NCI-H82 (cell line): ENCODE measurements at regions not wholly inside any gene's neighbourhood (a gene's known extent, or its start where the extent isn't known, plus 50 kb on each side); places are given as distances from the start of the nearest gene placed in this dataset.

Experiments
- DNase-seq: peaks from one replicate; lab custom pipeline; 2025; lab: John Stamatoyannopoulos, UW

DNA sequence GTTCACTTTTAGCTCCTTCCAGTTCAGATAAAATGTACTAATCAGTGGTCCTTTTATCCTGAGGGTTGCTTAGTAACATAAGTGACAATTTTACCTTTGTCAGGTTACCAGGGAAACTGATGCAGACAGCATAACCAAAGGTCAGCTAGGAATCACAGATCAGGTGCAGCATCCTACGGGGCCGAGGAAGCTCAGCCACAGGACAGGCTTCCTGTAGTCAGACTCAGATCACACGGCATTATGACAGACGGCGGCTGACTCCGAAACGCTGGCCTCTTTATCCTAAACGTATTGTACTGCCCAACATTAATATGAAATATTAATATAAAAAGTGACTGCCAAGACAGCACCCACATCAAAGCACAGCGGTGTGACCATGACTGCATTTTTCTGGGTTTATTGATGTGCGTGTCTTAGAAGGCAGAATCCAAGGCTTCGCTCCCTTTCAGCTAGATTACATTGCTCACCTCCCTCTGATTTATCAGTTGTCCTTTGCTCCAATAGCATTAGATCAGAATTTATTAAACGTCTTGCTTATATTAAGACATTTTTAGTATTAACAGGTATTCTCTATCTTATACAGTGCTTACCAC, 444.5 kb downstream of the CMPK2 start:
- DNase-seq, result no peak

DNA sequence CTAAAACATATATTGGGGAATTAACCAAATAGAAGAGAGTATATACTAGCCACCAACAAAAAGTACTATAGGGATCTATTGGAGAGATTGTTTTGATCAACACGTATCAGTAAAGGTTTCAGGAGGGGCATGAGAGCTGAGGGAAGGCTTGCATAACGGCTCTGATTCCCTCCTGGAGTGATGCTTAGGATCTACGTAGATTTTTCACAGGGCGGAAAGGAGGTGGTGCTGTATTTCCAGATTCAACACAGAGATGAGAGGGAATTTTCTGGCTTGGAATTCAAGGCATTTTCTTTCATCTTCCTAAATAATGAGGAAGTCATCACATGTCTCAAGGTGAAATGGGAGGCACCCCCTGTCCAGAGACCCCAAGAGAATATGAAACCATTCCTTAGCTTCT, 443.8 kb downstream of the CMPK2 start:
- DNase-seq, result no peak

DNA sequence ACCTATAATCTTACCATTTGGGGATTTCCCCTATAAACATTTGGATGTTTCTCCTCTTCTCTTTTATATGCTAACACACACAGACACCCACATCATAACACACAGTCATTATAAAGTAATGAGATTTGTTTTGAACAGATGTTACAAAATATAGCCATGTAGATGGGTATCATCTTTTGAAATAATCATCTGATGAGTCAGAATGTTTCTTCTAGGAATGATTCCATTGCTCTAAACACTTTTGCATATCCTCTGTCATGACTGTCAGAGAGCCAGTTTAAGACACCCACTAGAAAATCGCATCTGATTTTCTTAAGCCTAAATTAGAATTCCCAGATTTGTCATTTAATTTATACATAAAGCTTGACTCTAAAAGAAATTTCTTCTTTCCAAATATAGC, 442.6 kb downstream of the CMPK2 start:
- DNase-seq, result no peak

DNA sequence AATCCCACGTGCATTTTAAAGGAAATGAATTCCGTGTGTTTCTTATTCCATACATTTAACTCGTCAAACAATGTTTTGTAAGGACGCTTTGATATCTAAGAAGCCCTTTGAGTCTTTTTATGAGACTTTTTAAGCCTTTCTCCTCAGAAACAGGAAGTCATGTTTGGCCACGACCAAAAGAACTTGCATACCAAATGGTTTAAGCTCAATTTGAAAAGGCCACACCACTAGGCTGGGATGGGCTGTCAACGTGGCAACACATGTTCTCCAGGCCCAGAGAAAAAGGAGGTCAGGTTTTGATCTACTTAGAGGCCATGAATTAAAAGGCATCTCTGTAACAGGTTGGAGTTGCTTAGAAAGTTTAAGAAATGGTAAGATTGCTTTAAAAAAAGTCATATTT, 441.8 kb downstream of the CMPK2 start:
- DNase-seq, result peak; percentile 28

DNA sequence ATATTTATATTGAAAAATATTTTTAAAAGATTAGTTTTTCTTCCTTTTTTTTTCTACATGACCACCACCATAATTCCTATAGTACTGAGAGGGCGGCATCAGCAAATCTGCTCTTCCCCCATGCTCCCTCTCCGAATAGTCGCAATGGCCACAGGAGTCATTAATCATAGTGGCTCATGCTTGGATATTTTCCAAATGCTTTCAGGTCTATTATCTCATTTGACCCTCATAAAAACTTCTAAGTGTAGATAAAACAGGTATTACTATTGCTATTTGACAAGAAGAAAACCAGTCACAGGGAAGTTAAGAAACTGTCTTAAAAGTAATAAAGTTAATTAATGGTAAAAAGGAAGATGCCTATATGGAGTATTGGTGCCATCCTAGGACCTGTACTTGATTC, 440.7 kb downstream of the CMPK2 start:
- peak; percentile 13 for DNase-seq

DNA sequence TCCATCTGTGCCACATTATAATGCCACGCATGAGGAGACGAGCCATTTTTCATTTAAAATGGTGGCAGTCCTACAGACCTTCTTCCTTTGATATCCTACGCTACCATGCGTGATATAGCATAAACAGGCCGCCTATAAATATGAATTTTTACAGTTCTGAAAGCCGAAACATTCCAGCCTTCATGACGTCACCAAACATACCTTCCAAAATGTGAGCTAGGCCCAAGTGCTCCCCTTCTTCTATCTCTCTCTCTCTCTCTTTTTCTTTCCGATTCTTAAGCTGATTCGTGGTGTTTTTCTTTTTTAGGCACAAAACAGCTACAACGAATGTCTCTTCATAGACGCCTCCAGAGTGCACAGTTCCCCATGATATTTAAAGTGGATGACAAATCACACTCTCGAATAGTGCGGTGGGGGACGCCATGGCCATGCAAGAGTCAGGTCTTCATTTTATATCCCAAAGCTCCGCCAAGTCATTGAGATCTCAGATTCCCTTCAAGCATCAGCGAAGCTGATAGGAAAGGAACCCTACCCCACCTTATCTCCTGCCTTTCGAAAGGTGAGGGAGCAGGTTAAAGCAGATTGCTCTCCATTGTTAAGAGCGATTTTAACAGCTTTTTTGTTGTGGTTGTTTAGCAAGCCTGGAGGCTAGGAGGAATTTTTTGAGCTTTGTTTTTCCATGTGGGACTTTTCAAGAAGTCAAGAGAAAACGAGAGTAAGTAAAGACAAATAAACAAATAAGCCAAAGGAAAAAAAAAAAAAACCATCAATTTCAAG, 436.3 kb downstream of the CMPK2 start:
- DNase-seq, result no peak

DNA sequence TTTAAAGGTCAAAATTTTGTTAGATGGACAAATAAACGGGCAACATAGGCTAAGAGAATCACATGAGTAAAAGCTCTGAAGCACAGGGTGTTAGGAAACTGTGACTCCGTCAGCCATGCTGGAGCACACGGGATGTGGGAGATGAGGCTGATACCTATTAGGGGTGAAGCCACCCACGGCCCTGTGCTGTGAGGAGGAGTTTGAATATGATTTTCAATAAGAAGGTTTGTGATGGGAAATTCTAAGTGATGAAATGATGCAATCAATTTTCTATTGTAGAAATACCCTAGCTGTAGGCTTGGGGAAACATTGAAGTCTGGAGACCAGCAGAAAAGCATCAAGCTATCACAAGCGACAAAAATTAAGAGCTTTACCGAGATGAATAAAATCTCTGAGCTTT, 431.3 kb downstream of the CMPK2 start:
- no peak for DNase-seq

DNA sequence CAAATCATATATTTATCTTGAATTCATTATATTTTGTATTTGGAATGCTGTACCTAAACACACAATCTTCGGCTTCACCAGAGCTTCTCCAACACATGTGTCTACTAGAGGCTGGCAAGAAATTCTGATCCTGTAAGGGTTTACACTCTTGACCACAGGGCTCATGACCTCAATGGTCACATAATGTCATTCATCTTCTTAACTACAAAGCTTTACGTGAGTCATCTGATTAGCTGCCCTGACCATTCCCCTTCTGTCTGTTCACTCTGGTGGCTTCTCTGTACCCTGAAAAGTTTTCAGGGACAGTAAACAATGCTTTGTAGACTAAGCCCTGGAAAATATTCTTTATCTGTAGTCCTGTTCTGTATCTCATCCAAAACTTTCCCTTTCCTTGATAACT, 423.9 kb downstream of the CMPK2 start:
- DNase-seq, result peak; percentile 28

DNA sequence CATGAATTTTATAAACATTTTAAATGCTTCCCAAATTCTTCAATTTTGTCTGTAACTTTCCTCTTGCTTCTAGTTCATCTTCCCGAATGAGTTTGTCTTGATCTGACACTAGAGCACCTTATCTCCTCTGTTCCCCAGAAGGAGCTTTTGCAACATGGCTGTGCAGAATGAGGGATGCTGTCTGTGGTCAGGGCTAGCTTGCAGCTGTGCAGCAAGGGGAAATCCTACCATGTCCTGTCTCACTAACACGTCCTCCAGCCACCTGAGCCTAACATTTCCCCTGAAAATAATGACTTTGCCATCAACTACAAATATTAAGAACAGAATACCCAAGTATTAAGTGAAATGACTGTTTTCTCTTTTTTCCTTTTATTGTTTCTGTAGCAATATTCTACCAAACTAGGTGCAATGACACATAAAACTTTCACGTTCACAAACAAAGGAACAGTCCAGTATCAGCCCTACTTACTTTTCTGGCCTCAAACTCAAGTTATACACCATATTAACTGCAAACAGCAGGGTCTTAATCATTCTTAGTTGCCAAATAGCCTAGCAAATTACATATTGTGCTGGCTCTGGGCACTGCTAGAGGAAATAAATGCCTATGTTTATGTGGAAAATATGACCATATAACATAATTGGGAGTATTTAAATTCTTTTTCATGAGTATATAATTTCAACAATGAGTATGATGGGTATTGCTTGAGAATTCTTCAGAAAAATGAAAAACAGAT, 423.3 kb downstream of the CMPK2 start:
- no peak for DNase-seq

DNA sequence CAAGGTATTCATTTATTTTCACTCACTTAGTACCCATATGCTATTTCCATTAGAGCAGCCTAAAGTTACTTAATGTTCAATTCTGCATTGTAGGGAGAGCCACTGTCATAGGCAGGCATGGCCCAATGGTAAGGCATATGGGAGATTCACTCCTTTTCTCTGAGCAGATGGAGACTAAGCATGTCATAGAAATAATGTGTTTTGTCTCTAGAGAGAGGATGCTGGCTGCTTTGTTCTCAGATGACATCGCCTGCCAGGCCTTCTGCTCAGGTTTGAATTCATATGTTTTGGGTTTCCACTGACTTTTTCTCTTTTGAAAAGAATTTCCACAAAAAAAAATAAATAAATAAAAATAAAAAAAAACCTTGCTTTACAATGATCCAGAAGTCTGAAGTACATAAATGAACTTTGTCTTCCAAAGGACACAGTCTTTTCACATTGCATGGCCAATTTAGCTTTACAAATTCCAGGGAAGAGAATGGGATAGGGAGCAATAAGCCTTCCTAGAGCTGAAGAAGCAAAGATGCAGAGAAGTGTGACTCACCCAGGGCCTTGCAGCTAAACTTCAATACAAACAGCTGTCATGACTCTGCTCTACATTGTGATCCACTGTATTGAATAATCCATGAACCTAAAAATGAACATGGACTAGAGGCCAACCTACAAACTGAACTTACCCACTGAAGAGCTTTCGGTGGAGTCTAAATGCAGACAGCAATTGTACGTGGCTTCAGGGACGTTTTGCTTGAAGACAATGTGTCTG, 422.5 kb downstream of the CMPK2 start:
- peak; percentile 82 for DNase-seq

DNA sequence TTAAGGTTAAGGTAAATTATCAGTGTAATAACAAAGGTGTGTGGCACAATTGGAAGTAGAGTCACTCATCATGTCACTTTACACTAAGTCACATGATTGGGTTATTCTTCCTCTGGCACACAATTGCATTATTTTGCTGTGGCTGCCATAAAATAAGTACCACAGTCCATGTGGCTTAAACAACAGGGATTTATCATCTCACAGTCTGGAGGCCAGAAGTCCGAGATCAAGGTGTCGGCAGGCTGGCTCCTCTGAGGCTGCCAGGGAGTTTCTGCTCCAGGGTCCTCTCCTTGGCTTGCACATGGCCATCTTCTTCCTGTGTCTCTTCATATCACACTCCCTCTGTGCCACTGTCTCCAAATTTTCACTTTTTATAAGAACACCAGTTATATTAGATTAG, 421.2 kb downstream of the CMPK2 start:
- peak; percentile 70 for DNase-seq

DNA sequence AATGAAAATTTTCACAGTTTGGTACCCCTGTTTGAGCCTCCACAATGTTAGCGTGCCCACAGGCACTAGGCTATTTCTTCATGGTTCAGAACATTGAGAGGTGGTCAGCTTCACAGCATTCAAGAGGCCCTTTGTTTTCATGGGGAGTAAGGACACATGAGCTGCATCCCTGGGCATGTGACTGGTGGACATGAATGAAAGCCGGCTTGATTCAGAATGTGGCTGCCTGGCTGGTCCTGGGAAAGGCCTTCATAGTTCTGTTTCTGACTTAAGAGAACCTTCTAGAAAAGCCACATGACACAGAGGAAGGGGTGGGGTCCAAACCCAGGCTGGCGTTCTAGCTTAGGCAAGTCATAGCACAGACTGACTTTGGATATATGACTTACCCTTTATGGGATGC, 420.6 kb downstream of the CMPK2 start:
- peak; percentile 34 for DNase-seq

DNA sequence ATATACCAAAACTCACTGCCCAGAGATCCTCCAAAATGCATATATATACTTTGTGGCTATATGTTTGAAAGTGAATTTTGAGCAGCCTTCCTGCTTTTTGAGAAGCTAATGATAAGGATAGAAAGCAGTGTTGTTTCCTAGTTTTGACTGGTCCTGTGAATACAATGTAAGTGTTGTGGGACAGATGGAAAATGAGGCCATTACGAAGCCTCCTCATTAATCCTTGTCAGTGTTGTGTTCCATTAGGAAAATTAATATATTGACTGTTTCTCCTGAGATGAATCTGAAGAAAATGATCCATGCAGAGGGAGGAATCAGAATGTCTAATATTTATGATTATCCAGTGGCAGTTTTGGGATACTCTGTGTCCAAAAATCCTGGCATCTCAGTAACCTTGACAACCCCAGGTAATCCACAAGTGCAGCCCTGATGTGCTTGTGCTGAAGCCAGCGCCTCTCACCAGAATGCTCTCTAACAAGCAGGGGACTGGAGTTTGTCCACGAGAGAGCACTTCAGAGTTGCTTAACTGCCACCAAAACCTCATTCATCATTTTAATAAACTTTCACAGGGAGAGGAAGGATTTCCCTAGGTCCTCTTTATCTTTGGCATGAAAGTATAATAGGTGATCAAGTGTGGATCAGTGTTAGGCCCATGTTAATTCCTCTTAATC, 418.6 kb downstream of the CMPK2 start:
- peak; percentile 89 for DNase-seq

DNA sequence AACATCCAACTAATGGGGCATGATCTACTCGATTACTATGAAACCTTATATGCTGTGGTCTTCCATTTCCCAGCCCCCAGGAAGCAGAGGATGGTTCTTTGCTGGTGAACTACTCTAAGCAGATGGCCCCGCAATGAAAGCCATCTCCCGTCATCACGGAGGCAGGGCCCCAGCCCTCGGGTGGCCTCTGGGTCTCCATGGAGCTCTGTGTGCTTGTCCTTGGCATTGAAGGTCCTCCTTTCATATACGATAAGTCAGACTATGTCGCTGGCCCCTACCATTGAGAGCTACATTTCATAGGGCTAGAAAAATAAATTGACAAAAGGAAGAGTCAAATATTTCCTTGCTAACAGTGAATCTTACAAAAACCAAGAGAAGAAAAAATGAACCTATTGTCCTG, 416.8 kb downstream of the CMPK2 start:
- no peak for DNase-seq

DNA sequence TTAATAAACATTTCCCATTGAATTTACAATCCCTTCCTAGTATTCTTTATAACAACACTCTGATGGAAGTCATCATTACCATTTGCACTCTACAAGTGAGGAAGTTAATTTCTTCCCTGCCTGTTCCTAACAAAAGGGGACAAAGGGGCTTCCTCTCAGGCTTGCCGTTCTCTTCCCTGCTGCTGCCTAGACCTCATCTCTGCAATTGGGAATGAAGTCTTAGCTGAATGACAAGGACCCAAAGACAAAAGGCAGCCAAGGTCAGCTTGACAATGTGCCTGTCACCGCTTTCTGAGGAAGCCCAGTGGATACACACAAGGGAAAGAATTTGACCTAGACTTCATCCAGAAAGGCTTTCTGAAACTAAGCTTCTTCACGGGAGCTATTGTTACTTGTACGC, 416.4 kb downstream of the CMPK2 start:
- DNase-seq, result no peak

DNA sequence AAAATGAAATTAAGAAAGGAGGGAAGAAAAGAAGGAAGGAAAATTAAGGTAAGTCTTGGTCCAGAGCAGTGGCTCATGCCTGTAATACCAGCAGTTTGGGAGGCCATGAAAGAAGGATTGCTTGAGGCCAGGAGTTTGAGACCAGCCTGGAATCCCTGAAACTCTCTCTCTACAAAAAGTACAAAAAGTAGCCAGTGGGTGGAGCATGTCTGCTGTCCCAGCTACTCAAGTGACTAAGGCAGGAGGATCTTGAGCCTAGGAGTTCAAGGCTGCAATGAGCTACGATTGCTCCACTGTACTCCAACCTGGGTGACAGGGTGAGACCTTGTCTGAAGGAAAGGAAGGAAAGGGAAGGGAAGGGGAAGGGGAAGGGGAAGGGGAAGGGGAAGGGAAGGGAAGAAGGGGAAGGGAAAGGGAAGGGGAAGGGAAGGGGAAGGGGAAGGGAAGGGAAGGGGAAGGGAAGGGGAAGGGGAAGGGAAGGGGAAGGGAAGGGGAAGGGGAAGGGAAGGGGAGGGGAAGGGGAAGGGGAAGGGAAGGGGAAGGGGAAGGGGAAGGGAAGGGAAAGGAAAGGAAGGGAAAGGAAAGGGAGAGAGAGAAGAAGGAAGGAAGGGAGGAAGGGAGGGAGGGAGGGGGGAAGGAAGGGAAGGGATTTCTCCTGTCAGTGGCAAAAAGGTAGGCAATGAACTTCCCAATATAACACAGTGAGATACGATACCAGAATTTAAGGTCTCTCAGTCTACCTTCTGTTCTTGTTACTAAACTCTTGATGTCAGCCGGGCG, 412.8 kb downstream of the CMPK2 start:
- DNase-seq, result peak; percentile 23

DNA sequence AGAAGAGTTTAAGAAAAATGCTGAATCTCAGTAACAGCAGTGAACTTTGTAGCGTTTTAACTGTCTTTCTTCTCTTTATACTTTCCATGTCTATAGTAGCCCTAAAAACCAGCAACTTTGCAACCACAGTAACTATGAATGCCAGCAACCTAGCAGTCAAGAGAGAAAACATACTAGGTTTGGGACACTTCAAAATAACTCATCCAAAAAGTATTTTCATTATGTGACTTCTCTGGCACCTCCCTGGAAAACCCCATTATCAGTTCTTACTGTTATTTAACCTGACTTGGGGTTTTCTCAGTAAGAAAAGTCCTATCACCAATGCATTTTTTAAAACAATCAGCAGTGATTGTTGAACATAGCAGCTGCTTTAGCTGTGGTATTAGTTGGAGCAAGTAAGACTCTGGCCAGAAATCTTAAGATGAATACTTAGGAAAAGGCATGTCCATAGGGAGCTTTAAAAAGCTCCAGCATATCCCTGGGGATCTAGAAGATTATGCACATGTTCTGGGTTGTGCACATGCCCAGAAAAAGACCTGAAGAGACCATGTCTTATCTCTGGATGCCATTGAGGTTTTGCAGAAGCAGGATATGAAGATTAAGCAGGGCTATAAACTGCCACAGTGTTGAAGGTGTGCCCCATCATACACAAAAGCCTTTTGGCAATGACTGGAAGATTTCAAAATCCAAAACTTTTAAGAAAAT, 411.3 kb downstream of the CMPK2 start:
- DNase-seq, result peak; percentile 38

DNA sequence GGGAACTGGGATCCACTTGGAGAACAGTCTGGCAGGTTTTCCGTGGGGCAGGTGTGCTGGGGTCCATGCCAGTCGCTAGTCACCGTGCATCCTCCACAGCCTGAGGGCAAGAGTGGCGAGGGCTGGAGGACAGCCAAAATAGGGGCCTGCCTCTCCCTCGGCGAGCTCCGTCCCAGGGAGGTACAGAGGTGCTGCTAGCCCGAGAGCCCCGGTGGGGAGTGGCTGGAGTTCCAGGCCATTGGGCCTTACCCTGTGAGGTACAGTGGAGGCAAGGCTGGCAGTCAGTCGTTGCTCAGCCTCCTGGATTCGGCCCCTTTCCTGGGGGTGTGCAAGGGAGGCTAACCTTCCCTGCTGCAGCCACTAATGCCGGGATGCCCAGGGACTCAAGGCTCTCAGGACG, 406.6 kb downstream of the CMPK2 start:
- DNase-seq, result no peak

DNA sequence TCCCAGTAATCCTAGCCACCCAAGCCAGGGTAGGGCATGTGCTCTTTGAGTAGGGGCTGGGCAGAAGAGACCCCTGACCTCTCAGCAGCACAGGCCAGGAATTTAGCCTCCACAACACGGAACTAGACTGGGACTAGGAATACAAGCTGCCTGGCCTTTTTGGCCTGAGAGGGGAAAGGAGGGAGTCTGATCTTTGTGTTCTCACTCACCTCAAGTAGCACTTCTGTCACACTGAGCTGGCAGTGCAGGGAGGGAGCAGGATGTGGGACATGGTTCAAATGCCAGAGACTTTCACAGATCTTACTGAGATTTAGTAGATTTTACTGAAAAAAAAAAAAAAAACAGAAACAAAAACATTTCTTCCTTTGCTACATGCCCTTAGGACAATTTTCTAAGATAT, 395.2 kb downstream of the CMPK2 start:
- no peak for DNase-seq

DNA sequence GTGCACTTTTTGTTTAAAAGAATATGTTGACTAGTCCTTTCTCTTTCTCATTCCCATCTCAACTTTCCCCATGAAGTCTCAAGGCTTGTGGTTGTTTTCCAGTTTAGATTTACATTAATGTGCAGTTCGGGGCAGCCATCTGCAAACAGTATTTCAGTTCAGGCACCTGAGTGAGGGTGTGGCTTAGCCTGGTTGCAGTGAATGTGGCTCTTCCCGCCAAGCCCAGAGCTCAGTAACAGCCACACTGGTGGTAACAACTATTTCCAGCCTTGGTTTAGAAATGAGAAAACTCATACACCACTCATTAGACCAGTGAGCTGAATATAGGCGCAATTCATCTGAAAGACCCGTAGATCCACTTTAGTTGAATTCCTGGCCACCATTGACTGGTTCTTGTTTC, 394.3 kb downstream of the CMPK2 start:
- DNase-seq, result no peak
